Upper lobe of right lung (tissue), 1 donor: ENCODE measurements at regions not wholly inside any gene's neighbourhood (a gene's known extent, or its start where the extent isn't known, plus 50 kb on each side); places are given as distances from the start of the nearest gene placed in this dataset.

Source experiments
- ATAC-seq: fragments of 200-7000 bp; cut with Tn5 transposase; one replicate; pipeline ENCODE4 v1.9.1; 2020; ENCODE audit warnings: mild to moderate bottlenecking, moderate library complexity
- DNase-seq: peaks from one replicate; pipeline ENCODE4 v3.0.0-alpha.2; 2020
- H3K27ac ChIP-seq: fragments of 200-600 bp; one replicate; pipeline ENCODE4 v1.8.0; 2022
- H3K27me3 ChIP-seq: fragments of 200-600 bp; one replicate; pipeline ENCODE4 v1.8.0; 2022; ENCODE audit warnings: mild to moderate bottlenecking
- H3K36me3 ChIP-seq: fragments of 200-600 bp; one replicate; pipeline ENCODE4 v1.8.0; 2022
- H3K4me1 ChIP-seq: fragments of 200-600 bp; one replicate; pipeline ENCODE4 v1.8.0; 2022
- H3K4me3 ChIP-seq: fragments of 200-600 bp; one replicate; pipeline ENCODE4 v1.8.0; 2022; ENCODE audit warnings: mild to moderate bottlenecking
- H3K9me3 ChIP-seq: fragments of 200-600 bp; one replicate; pipeline ENCODE4 v1.8.0; 2022
- intact Hi-C: fragments of 100-400 bp; cut with DNase I; formaldehyde crosslinking; loops from one replicate; pipeline ENCODE4 v1.11.0; 2022
- TF ChIP-seq, protein P1 (sequence below): fragments of 200-600 bp; IDR thresholded peaks from one replicate; pipeline ENCODE4 v1.8.0; 2022; ENCODE audit warnings: antibody characterized with exemption
- donor health status: DM: no; HTN: yes; CAD: no; lungs with severe emphysema.

DNA sequence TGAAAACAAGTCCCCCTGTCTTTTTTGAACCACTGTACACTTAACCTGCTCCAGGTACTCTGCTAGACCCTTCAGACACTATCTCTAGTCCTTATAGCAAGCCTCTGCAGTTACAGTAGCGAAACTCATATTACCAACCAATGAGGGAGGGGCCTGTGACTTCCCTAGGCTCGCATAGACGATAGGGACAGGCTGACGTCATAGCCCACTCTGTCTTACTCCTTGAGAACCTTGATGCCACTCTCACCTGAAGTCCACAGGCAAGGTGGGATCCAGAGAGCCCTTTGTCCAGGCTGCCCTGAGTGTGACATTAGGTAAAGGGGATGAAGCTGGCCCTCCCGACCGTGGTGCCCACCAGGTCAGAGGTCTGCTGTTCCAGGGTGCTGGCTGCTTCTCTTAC lies 65.3 kb downstream of the ACTBL2 start:
- intact Hi-C loops = no loop called here
- TF ChIP-seq, protein P1, sequence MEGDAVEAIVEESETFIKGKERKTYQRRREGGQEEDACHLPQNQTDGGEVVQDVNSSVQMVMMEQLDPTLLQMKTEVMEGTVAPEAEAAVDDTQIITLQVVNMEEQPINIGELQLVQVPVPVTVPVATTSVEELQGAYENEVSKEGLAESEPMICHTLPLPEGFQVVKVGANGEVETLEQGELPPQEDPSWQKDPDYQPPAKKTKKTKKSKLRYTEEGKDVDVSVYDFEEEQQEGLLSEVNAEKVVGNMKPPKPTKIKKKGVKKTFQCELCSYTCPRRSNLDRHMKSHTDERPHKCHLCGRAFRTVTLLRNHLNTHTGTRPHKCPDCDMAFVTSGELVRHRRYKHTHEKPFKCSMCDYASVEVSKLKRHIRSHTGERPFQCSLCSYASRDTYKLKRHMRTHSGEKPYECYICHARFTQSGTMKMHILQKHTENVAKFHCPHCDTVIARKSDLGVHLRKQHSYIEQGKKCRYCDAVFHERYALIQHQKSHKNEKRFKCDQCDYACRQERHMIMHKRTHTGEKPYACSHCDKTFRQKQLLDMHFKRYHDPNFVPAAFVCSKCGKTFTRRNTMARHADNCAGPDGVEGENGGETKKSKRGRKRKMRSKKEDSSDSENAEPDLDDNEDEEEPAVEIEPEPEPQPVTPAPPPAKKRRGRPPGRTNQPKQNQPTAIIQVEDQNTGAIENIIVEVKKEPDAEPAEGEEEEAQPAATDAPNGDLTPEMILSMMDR = no peak
- Histone ChIP-seq H3K4me3 (no peak overlapping the region), H3K36me3 (no peaks in the 10 kb centered on the region), H3K4me1 (peaks cover 3% of the 10 kb centered on the region), H3K9me3 (no peaks in the 10 kb centered on the region), H3K27me3 (no peaks in the 10 kb centered on the region), H3K27ac (no peak overlapping the region)
- DNase-seq (no peak), ATAC-seq (no peak)

DNA sequence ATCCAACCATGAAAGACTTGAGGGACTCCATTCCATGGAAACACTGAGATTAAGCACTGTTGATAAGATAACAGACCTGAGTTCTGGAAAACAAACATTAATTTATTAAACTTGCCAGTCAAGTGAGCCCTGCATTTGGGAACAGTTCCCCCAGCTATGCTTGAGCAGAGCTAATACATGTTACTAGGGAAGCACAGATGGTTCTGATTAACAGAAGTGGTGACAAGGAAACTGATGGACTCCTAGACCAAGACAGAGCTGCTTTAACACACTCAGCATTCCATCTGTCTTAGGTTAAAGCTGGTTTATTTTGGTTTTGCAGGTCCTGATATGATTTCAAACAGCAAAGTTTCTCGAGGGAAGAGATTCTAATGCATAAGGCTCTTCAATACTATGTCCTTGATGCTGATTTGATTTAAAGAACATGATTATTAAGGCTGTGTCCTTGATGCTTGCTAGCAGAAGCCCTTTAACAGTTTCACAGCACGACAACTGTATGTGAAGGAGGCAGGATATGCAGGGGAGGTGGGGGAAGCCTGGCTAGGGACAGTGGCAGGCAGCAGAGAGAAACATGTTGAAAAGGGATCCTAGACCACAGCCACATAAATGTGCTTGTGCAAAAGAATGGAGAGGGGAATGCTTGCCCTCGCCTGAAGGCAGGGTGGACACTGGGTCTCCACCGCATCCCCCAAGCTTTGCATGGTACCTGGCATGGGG lies 66.2 kb downstream of the ACTBL2 start:
- DNase-seq = no peak
- ATAC-seq = no peak
- Histone ChIP-seq H3K9me3 (no peaks in the 10 kb centered on the region), H3K4me1 (peaks cover 4% of the 10 kb centered on the region), H3K36me3 (no peaks in the 10 kb centered on the region), H3K27ac (no peak overlapping the region), H3K27me3 (no peaks in the 10 kb centered on the region), H3K4me3 (no peak overlapping the region)
- intact Hi-C loops = no loop called here
- TF ChIP-seq, protein P1 = no peak

DNA sequence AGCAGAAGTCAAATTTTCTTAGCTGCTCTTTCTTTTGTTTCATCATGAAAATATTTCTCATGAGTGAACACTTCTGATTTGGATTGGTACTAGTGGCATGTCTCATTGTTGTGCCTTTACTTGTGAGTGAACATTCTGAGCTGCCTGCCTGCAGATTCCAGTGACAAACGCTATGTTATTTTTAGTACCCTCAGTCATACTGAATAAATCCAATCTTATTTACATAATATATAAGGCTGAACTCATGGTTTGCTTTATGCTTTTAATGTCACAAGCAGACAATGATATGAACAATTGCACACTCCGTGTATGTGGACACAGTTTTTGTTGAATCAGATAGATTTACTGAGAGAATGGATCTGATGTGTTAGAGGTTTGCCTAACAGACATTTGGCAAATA lies 67.8 kb downstream of the ACTBL2 start:
- Histone ChIP-seq H3K27ac (no peak overlapping the region), H3K27me3 (no peaks in the 10 kb centered on the region), H3K4me1 (peaks cover 11% of the 10 kb centered on the region), H3K36me3 (no peaks in the 10 kb centered on the region), H3K4me3 (no peak overlapping the region), H3K9me3 (no peaks in the 10 kb centered on the region)
- intact Hi-C loops = no loop called here
- ATAC-seq (no peak), DNase-seq (no peak)
- TF ChIP-seq, protein P1 = no peak

DNA sequence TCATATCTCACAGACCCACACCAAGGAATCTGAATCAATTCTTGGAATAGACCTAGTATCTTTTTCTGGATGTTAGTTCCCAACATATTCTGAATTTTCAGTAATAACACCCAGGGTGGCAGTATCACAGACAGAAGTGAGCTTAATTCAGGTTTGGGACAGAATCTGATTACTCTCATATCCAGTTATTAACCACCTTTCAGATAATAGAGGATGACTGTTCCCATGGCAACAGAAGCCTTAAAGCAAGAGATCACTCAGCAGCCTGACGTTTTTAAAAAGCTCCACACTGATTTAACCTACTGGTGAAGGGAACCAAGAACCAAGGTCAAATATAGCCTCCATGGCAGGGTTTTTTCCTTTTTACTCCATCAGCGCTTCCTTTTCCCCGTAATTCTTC lies 68.4 kb downstream of the ACTBL2 start:
- no peaks in the 10 kb centered on the region for H3K9me3 ChIP-seq
- DNase-seq (no peak), ATAC-seq (no peak)
- intact Hi-C loops = no loop called here
- TF ChIP-seq, protein P1 = no peak
- H3K27ac ChIP-seq = no peak overlapping the region
- no peaks in the 10 kb centered on the region for H3K27me3 ChIP-seq
- H3K4me3 ChIP-seq = no peak overlapping the region
- peaks cover 14% of the 10 kb centered on the region for H3K4me1 ChIP-seq
- no peaks in the 10 kb centered on the region for H3K36me3 ChIP-seq

DNA sequence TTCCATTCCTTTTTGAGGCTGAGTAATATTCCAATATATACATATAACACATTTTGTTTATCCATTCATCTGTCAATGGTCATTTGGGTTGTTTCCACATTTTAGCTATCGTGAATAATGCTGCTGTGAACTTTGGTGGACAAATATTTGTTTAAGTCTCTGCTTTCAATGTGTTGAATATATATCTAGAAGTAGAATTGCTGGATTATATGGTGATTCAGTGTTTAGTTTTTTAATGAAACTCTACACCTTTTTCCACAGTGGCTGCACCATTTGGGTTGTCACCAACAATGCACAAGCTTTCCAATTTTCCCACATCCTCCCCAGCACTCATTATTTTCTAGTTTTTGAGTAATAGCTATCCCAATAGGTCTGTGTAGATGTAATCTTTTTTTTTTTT lies 69.5 kb downstream of the ACTBL2 start:
- ATAC-seq (no peak), DNase-seq (no peak)
- TF ChIP-seq, protein P1 = no peak
- intact Hi-C loops = no loop called here
- Histone ChIP-seq H3K27ac (no peak overlapping the region), H3K27me3 (no peaks in the 10 kb centered on the region), H3K4me1 (peaks cover 21% of the 10 kb centered on the region), H3K36me3 (no peaks in the 10 kb centered on the region), H3K4me3 (no peak overlapping the region), H3K9me3 (no peaks in the 10 kb centered on the region)

DNA sequence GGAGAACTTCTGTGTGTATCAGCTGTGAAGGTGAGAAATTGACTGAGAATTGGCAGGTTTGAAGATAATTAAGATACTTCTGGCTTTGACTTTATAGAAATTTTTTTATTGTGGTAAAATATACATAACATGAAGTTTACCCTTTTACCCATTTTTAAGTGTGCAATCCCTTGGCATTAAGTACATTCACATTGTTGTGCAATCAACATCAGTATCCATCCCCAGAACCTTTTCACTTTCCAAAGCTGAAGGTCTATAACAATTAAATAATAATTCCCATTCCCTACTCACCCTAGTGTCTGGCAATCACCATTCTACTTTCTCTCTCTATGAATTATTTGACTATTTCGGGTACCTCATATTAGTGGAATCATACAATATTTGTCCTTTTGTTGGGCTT lies 69.9 kb downstream of the ACTBL2 start:
- no peaks in the 10 kb centered on the region for H3K36me3 ChIP-seq
- intact Hi-C loops = no loop called here
- DNase-seq (no peak), ATAC-seq (no peak)
- H3K27me3 ChIP-seq = no peaks in the 10 kb centered on the region
- TF ChIP-seq, protein P1 = no peak
- H3K27ac ChIP-seq = no peak overlapping the region
- H3K4me1 ChIP-seq = peaks cover 25% of the 10 kb centered on the region
- no peak overlapping the region for H3K4me3 ChIP-seq
- H3K9me3 ChIP-seq = no peaks in the 10 kb centered on the region
